Neural cell (in vitro differentiated cells): ENCODE measurements at regions not wholly inside any gene's neighbourhood (a gene's known extent, or its start where the extent isn't known, plus 50 kb on each side); places are given as distances from the start of the nearest gene placed in this dataset.

ENCODE experiments used
- H2AFZ ChIP-seq: fragments of 200-600, 300-800 bp; sonication (generic), shearing (Covaris generic); 2 replicates; pipeline ENCODE4 v1.6.0; 2014; ENCODE audit warnings: low read depth, mild to moderate bottlenecking, antibody characterized with exemption, low read length, moderate library complexity
- H3F3A ChIP-seq: fragments of 200-600 bp; shearing (Covaris generic); 2 replicates; pipeline ENCODE4 v1.6.1; 2016; ENCODE audit warnings: mild to moderate bottlenecking, moderate library complexity, mixed read lengths, antibody characterized with exemption, low read length; ENCODE audit not compliant: insufficient read depth, poor library complexity, severe bottlenecking
- H3K27ac ChIP-seq: fragments of 200-600, 300-800 bp; sonication (generic), shearing (Covaris generic); 2 replicates; pipeline ENCODE4 v1.5.1; 2014; ENCODE audit warnings: mild to moderate bottlenecking, low read length, moderate library complexity
- H3K27me3 ChIP-seq: fragments of 300-800, 200-600 bp; sonication (generic), shearing (Covaris generic); 2 replicates; pipeline ENCODE4 v1.6.0; 2014; ENCODE audit warnings: mild to moderate bottlenecking, low read depth, low read length, moderate library complexity; ENCODE audit not compliant: insufficient read depth
- H3K36me3 ChIP-seq: fragments of 300-800, 200-600 bp; sonication (generic), shearing (Covaris generic); 2 replicates; pipeline ENCODE4 v1.5.1; 2014; ENCODE audit warnings: mild to moderate bottlenecking, antibody characterized with exemption, low read length, moderate library complexity; ENCODE audit not compliant: insufficient read depth
- H3K4me2 ChIP-seq: fragments of 300-800, 200-600 bp; sonication (generic), shearing (Covaris generic); 2 replicates; pipeline ENCODE4 v1.6.0; 2014; ENCODE audit warnings: mild to moderate bottlenecking, low read length
- H3K4me3 ChIP-seq: fragments of 300-800, 200-600 bp; sonication (generic), shearing (Covaris generic); 2 replicates; pipeline ENCODE4 v1.5.1; 2014; ENCODE audit warnings: mild to moderate bottlenecking, low read length, moderate library complexity
- H3K79me2 ChIP-seq: fragments of 200-600 bp; shearing (Covaris generic); replicated peaks from 2 replicates; pipeline ENCODE4 v1.6.0; 2014; ENCODE audit warnings: mild to moderate bottlenecking, low read length, moderate library complexity; ENCODE audit not compliant: insufficient read depth
- H3K9ac ChIP-seq: fragments of 300-800, 200-600 bp; sonication (generic), shearing (Covaris generic); 2 replicates; pipeline ENCODE4 v1.6.1; 2016; ENCODE audit warnings: mild to moderate bottlenecking, low read length, mixed read lengths
- H3K9me2 ChIP-seq: fragments of 200-600 bp; shearing (Covaris generic); 2 replicates; pipeline ENCODE4 v1.6.1; 2016; ENCODE audit warnings: mild to moderate bottlenecking, low read length, mixed read lengths; ENCODE audit not compliant: insufficient read depth
- H3K9me3 ChIP-seq: fragments of 200-600, 300-800 bp; sonication (generic), shearing (Covaris generic); 2 replicates; pipeline ENCODE4 v1.6.1; 2016; ENCODE audit warnings: mild to moderate bottlenecking, mixed run types, low read length, moderate library complexity, mixed read lengths
- H4K20me1 ChIP-seq: fragments of 200-600 bp; shearing (Covaris generic); 2 replicates; pipeline ENCODE4 v1.6.1; 2016; ENCODE audit warnings: mild to moderate bottlenecking, mixed run types; ENCODE audit not compliant: insufficient read depth
- EP300 ChIP-seq: fragments of 450-650 bp; conservative IDR thresholded peaks from 2 replicates; pipeline ENCODE4 v1.6.1; 2014; ENCODE audit warnings: antibody characterized with exemption, mild to moderate bottlenecking, moderate library complexity; ENCODE audit not compliant: poor library complexity, severe bottlenecking
- EZH2 ChIP-seq: fragments of 200-600, 300-800 bp; shearing (Covaris generic), sonication (generic); IDR thresholded peaks from 2 replicates; pipeline ENCODE4 v1.6.1; 2014; ENCODE audit warnings: antibody characterized with exemption, low read length, borderline replicate concordance, mild to moderate bottlenecking; ENCODE audit not compliant: insufficient read depth, poor library complexity, severe bottlenecking
- MXI1 ChIP-seq: fragments of 450-650 bp; conservative IDR thresholded peaks from 2 replicates; pipeline ENCODE4 v1.6.1; 2014; ENCODE audit warnings: antibody characterized with exemption, mild to moderate bottlenecking; ENCODE audit not compliant: poor library complexity, severe bottlenecking
- POLR2AphosphoS5 ChIP-seq: IDR thresholded peaks from 2 replicates; pipeline ENCODE4 v1.6.1; 2012
- RAD21 ChIP-seq: fragments of 450-650 bp; conservative IDR thresholded peaks from 2 replicates; pipeline ENCODE4 v1.6.1; 2014; ENCODE audit warnings: antibody characterized with exemption, mild to moderate bottlenecking, moderate library complexity
- SMC3 ChIP-seq: fragments of 450-650 bp; conservative IDR thresholded peaks from 2 replicates; pipeline ENCODE4 v1.6.1; 2014; ENCODE audit warnings: antibody characterized with exemption, mild to moderate bottlenecking, moderate library complexity; ENCODE audit not compliant: poor library complexity
- TAF1 ChIP-seq: IDR thresholded peaks from 2 replicates; pipeline ENCODE4 v1.6.1; 2012; ENCODE audit warnings: low read depth
- TF ChIP-seq, protein P1 (sequence below): IDR thresholded peaks from 2 replicates; pipeline ENCODE4 v1.6.1; 2012; ENCODE audit warnings: borderline replicate concordance
- TF ChIP-seq, protein P2 (sequence below): fragments of 450-650 bp; IDR thresholded peaks from 2 replicates; pipeline ENCODE4 v1.5.1; 2014; ENCODE audit warnings: antibody characterized with exemption, mild to moderate bottlenecking, moderate library complexity; ENCODE audit not compliant: poor library complexity, severe bottlenecking

DNA sequence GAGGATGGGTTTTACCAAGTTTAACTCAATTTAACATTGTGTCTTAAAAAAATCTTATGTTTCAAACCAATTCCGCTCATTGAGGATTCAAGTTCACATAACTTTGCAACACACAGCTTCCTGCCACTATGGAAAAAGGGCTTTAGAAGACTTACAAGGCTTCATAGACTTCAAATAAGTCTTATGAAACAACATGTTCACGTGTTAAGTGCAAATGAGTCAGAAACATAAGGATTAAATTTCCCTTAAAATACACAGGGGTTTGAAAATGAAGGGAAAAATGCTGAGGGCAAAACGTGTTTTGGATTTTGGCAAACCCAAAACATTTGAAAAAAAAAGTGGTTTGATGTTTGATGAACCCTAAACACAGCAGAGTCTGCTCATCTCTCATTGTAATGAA, 364.8 kb downstream of the BMP4 start:
- H3K36me3 ChIP-seq: no peaks in the 10 kb centered on the region
- no peaks in the 10 kb centered on the region for H3F3A ChIP-seq
- no peak overlapping the region for H2AFZ ChIP-seq
- no peaks in the 10 kb centered on the region for H4K20me1 ChIP-seq
- no peaks in the 10 kb centered on the region for H3K9me2 ChIP-seq
- no peak overlapping the region for H3K9ac ChIP-seq
- no peak for TF ChIP-seq EP300
- TF ChIP-seq POLR2AphosphoS5: no peak
- TF ChIP-seq TAF1: no peak
- TF ChIP-seq, protein P1, sequence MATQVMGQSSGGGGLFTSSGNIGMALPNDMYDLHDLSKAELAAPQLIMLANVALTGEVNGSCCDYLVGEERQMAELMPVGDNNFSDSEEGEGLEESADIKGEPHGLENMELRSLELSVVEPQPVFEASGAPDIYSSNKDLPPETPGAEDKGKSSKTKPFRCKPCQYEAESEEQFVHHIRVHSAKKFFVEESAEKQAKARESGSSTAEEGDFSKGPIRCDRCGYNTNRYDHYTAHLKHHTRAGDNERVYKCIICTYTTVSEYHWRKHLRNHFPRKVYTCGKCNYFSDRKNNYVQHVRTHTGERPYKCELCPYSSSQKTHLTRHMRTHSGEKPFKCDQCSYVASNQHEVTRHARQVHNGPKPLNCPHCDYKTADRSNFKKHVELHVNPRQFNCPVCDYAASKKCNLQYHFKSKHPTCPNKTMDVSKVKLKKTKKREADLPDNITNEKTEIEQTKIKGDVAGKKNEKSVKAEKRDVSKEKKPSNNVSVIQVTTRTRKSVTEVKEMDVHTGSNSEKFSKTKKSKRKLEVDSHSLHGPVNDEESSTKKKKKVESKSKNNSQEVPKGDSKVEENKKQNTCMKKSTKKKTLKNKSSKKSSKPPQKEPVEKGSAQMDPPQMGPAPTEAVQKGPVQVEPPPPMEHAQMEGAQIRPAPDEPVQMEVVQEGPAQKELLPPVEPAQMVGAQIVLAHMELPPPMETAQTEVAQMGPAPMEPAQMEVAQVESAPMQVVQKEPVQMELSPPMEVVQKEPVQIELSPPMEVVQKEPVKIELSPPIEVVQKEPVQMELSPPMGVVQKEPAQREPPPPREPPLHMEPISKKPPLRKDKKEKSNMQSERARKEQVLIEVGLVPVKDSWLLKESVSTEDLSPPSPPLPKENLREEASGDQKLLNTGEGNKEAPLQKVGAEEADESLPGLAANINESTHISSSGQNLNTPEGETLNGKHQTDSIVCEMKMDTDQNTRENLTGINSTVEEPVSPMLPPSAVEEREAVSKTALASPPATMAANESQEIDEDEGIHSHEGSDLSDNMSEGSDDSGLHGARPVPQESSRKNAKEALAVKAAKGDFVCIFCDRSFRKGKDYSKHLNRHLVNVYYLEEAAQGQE: no peak
- no peak for TF ChIP-seq RAD21
- TF ChIP-seq EZH2: no peak
- TF ChIP-seq SMC3: no peak
- TF ChIP-seq, protein P2, sequence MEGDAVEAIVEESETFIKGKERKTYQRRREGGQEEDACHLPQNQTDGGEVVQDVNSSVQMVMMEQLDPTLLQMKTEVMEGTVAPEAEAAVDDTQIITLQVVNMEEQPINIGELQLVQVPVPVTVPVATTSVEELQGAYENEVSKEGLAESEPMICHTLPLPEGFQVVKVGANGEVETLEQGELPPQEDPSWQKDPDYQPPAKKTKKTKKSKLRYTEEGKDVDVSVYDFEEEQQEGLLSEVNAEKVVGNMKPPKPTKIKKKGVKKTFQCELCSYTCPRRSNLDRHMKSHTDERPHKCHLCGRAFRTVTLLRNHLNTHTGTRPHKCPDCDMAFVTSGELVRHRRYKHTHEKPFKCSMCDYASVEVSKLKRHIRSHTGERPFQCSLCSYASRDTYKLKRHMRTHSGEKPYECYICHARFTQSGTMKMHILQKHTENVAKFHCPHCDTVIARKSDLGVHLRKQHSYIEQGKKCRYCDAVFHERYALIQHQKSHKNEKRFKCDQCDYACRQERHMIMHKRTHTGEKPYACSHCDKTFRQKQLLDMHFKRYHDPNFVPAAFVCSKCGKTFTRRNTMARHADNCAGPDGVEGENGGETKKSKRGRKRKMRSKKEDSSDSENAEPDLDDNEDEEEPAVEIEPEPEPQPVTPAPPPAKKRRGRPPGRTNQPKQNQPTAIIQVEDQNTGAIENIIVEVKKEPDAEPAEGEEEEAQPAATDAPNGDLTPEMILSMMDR: no peak
- no peak for TF ChIP-seq MXI1
- H3K79me2 ChIP-seq: no peaks in the 10 kb centered on the region
- H3K27me3 ChIP-seq: no peaks in the 10 kb centered on the region
- no peak overlapping the region for H3K27ac ChIP-seq
- H3K4me2 ChIP-seq: no peak overlapping the region
- no peak overlapping the region for H3K4me3 ChIP-seq
- H3K9me3 ChIP-seq: no peaks in the 10 kb centered on the region

DNA sequence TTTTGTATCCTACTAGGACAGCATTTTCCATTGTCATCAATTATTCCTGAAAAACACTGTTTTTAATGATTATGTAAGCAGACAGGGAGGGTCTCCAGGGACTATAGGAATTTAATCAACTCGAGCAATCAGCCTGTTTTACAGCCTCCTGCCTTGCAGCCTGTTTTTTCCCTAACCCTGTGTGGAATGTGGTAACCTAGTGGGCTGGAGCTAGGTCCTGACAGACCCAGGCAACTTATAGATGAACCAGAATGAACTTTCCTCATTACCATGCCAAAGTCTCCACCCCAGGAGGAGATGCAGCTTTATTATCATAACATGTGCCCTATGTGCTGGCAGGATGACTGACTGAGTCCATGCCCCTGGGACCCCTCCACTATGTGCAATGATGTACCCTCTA, 375.1 kb downstream of the BMP4 start:
- Histone ChIP-seq H3K27ac (no peak overlapping the region), H4K20me1 (no peaks in the 10 kb centered on the region), H2AFZ (no peak overlapping the region), H3K79me2 (no peaks in the 10 kb centered on the region), H3K36me3 (no peaks in the 10 kb centered on the region), H3K4me2 (no peak overlapping the region), H3K9me2 (no peaks in the 10 kb centered on the region), H3K27me3 (no peaks in the 10 kb centered on the region), H3K9me3 (no peaks in the 10 kb centered on the region), H3K4me3 (no peak overlapping the region), H3K9ac (no peak overlapping the region), H3F3A (no peaks in the 10 kb centered on the region)
- TF ChIP-seq EP300: no peak
- TF ChIP-seq, protein P1: no peak
- no peak for TF ChIP-seq MXI1
- no peak for TF ChIP-seq SMC3
- no peak for TF ChIP-seq POLR2AphosphoS5
- TF ChIP-seq, protein P2: no peak
- no peak for TF ChIP-seq RAD21
- TF ChIP-seq EZH2: no peak
- no peak for TF ChIP-seq TAF1
